ENCODE measurements at regions not wholly inside any gene's neighbourhood (a gene's known extent, or its start where the extent isn't known, plus 50 kb on each side); places are given as distances from the start of the nearest gene placed in this dataset.
"Not testable (repeated sequence)": the region's sequence is repeated elsewhere in the genome, so short reads cannot be mapped to it uniquely, and the experiment has no call there.

GRCh38 chr10:45920876-45921275 is 51.4 kb upstream of the TIMM23 start:
- TF ChIP-seq, protein P1, sequence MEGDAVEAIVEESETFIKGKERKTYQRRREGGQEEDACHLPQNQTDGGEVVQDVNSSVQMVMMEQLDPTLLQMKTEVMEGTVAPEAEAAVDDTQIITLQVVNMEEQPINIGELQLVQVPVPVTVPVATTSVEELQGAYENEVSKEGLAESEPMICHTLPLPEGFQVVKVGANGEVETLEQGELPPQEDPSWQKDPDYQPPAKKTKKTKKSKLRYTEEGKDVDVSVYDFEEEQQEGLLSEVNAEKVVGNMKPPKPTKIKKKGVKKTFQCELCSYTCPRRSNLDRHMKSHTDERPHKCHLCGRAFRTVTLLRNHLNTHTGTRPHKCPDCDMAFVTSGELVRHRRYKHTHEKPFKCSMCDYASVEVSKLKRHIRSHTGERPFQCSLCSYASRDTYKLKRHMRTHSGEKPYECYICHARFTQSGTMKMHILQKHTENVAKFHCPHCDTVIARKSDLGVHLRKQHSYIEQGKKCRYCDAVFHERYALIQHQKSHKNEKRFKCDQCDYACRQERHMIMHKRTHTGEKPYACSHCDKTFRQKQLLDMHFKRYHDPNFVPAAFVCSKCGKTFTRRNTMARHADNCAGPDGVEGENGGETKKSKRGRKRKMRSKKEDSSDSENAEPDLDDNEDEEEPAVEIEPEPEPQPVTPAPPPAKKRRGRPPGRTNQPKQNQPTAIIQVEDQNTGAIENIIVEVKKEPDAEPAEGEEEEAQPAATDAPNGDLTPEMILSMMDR (IDR thresholded peaks at IDR 0.05): peak; percentile 7
- H3K27me3 Mint-ChIP-seq (ENCODE audit: insufficient read depth, low read depth); DNase-seq (ENCODE audit: low spot score); H4K20me1 ChIP-seq (ENCODE audit: low read depth); H3K4me3 Mint-ChIP-seq; H3K4me3 ChIP-seq; H3K4me1 ChIP-seq; H3K27ac Mint-ChIP-seq; H3K4me1 Mint-ChIP-seq; H2AFZ ChIP-seq (replicated peaks); H3K27me3 ChIP-seq; H3K79me2 ChIP-seq (ENCODE audit: low read depth); H3K9ac ChIP-seq; H3K9me3 ChIP-seq (ENCODE audit: low read depth); H3K27ac ChIP-seq; H3F3A ChIP-seq (ENCODE audit: low read depth); H3K9me3 Mint-ChIP-seq; H3K4me2 ChIP-seq; H3K36me3 ChIP-seq: not testable (repeated sequence)
- H3K36me3 Mint-ChIP-seq: peaks cover 14% of the 10 kb centered on the region
